Smooth muscle cell of the brain vasculature (primary cell): ENCODE measurements at regions not wholly inside any gene's neighbourhood (a gene's known extent, or its start where the extent isn't known, plus 50 kb on each side); places are given as distances from the start of the nearest gene placed in this dataset.
"Not testable (repeated sequence)": the region's sequence is repeated elsewhere in the genome, so short reads cannot be mapped to it uniquely, and the experiment has no call there.

Source experiments
- DNase-seq: peaks from one replicate; pipeline ENCODE4 v3.0.0-alpha.2; 2012; ENCODE audit warnings: low read depth, low spot score

GRCh38 chr1:29690156-29690555 lies 453.8 kb downstream of the PTPRU start:
- DNase-seq = no peak

- no peak for DNase-seq
These were observed 453.2 kb downstream of the PTPRU start for GRCh38 chr1:29689372-29690030.

- DNase-seq = no peak
These were observed 452.4 kb downstream of the PTPRU start for GRCh38 chr1:29688471-29689365.

- no peak for DNase-seq
These were observed 451.4 kb downstream of the PTPRU start for GRCh38 chr1:29687601-29688244.

- no peak for DNase-seq
These were observed 450.8 kb downstream of the PTPRU start for GRCh38 chr1:29687166-29687565.

GRCh38 chr1:29686012-29686930 lies 449.9 kb downstream of the PTPRU start:
- DNase-seq = no peak

GRCh38 chr1:29685387-29685786 lies 449.1 kb downstream of the PTPRU start:
- no peak for DNase-seq

- DNase-seq = no peak
These were observed 447.8 kb downstream of the PTPRU start for GRCh38 chr1:29684141-29684540.

- no peak for DNase-seq
These were observed 447.1 kb downstream of the PTPRU start for GRCh38 chr1:29683472-29683871.

GRCh38 chr1:29682919-29683295 lies 446.6 kb downstream of the PTPRU start:
- DNase-seq = no peak

- no peak for DNase-seq
These were observed 446.0 kb downstream of the PTPRU start for GRCh38 chr1:29682171-29682918.

GRCh38 chr1:29681416-29681815 lies 445.1 kb downstream of the PTPRU start:
- DNase-seq = not testable (repeated sequence)

GRCh38 chr1:29679828-29680558 lies 443.7 kb downstream of the PTPRU start:
- no peak for DNase-seq

- DNase-seq = no peak
These were observed 443.0 kb downstream of the PTPRU start for GRCh38 chr1:29679316-29679715.

GRCh38 chr1:29677028-29678024 lies 441.0 kb downstream of the PTPRU start:
- no peak for DNase-seq

- DNase-seq = no peak
These were observed 440.2 kb downstream of the PTPRU start for GRCh38 chr1:29676496-29676895.

GRCh38 chr1:29675481-29676263 lies 439.4 kb downstream of the PTPRU start:
- DNase-seq = no peak
